GM18520 (cell line): ENCODE measurements at regions not wholly inside any gene's neighbourhood (a gene's known extent, or its start where the extent isn't known, plus 50 kb on each side); places are given as distances from the start of the nearest gene placed in this dataset.

Experiments used
- ATAC-seq: cut with Tn5 transposase; IDR thresholded peaks from one replicate; pipeline ENCODE4 v1.9.1; 2021; ENCODE audit not compliant: unreplicated experiment

- ATAC-seq = no peak
Observed at GRCh38 chrX:36436361-36436760, 516.8 kb downstream of the CFAP47 start.

- no peak for ATAC-seq
Observed at GRCh38 chrX:36443007-36443406, 523.5 kb downstream of the CFAP47 start.

- ATAC-seq = no peak
Observed at GRCh38 chrX:36445566-36445965, 526.0 kb downstream of the CFAP47 start.

GRCh38 chrX:36462142-36462541 is 542.6 kb downstream of the CFAP47 start:
- no peak for ATAC-seq

- ATAC-seq = no peak
Observed at GRCh38 chrX:36480441-36480990, 527.6 kb upstream of the FAM47C start.

GRCh38 chrX:36501169-36501702 is 506.9 kb upstream of the FAM47C start:
- ATAC-seq = no peak

- ATAC-seq = no peak
Observed at GRCh38 chrX:36504625-36505024, 503.5 kb upstream of the FAM47C start.

- no peak for ATAC-seq
Observed at GRCh38 chrX:36508042-36508441, 500.1 kb upstream of the FAM47C start.

GRCh38 chrX:36510736-36511135 is 497.4 kb upstream of the FAM47C start:
- no peak for ATAC-seq

- no peak for ATAC-seq
Observed at GRCh38 chrX:36528661-36529060, 479.5 kb upstream of the FAM47C start.

- ATAC-seq = no peak
Observed at GRCh38 chrX:36534900-36535299, 473.3 kb upstream of the FAM47C start.

GRCh38 chrX:36543499-36543898 is 464.7 kb upstream of the FAM47C start:
- no peak for ATAC-seq

- no peak for ATAC-seq
Observed at GRCh38 chrX:36562986-36563385, 445.2 kb upstream of the FAM47C start.

- ATAC-seq = no peak
Observed at GRCh38 chrX:36568946-36569345, 439.2 kb upstream of the FAM47C start.

GRCh38 chrX:36573720-36574119 is 434.4 kb upstream of the FAM47C start:
- ATAC-seq = no peak

GRCh38 chrX:36575670-36576069 is 432.5 kb upstream of the FAM47C start:
- no peak for ATAC-seq

GRCh38 chrX:36577006-36577405 is 431.2 kb upstream of the FAM47C start:
- ATAC-seq = no peak

GRCh38 chrX:36581030-36581429 is 427.1 kb upstream of the FAM47C start:
- ATAC-seq = no peak

- no peak for ATAC-seq
Observed at GRCh38 chrX:36583674-36584073, 424.5 kb upstream of the FAM47C start.

- ATAC-seq = no peak
Observed at GRCh38 chrX:36609616-36610585, 398.3 kb upstream of the FAM47C start.

- ATAC-seq = no peak
Observed at GRCh38 chrX:36626898-36627297, 381.3 kb upstream of the FAM47C start.

GRCh38 chrX:36640232-36640631 is 367.9 kb upstream of the FAM47C start:
- ATAC-seq = no peak
